DND-41 (cell line): ENCODE measurements at regions not wholly inside any gene's neighbourhood (a gene's known extent, or its start where the extent isn't known, plus 50 kb on each side); places are given as distances from the start of the nearest gene placed in this dataset.

ENCODE experiments used
- EZH2 ChIP-seq: IDR thresholded peaks from 3 replicates; pipeline ENCODE4 v1.6.1; 2012; ENCODE audit warnings: borderline replicate concordance, low read depth, mild to moderate bottlenecking, moderate library complexity, low read length, inconsistent platforms; ENCODE audit not compliant: severe bottlenecking
- TF ChIP-seq, protein P1 (sequence below): IDR thresholded peaks from 2 replicates; pipeline ENCODE4 v1.5.1; 2012; ENCODE audit warnings: borderline replicate concordance, low read length, moderate library complexity, mild to moderate bottlenecking; ENCODE audit not compliant: poor library complexity, severe bottlenecking; ENCODE audit errors: extremely low read depth

DNA sequence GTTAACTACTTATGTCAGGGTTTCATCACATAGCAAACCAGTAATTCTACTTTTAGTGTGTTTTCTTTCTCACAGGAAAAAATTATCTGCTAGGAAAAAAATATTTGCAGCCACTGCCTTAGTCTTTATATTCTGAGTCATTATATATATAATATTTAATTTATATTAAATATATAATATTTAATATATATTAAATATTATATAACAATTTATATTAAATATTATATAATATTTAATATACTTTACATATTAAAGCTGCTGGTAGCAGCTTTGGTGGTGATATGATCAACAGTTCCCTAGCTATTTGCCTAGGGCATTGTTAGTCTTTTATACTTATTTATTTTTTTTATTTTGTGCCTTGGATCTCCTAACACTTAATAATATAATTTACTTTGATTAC, 381.6 kb downstream of the STIM2 start:
- TF ChIP-seq, protein P1, sequence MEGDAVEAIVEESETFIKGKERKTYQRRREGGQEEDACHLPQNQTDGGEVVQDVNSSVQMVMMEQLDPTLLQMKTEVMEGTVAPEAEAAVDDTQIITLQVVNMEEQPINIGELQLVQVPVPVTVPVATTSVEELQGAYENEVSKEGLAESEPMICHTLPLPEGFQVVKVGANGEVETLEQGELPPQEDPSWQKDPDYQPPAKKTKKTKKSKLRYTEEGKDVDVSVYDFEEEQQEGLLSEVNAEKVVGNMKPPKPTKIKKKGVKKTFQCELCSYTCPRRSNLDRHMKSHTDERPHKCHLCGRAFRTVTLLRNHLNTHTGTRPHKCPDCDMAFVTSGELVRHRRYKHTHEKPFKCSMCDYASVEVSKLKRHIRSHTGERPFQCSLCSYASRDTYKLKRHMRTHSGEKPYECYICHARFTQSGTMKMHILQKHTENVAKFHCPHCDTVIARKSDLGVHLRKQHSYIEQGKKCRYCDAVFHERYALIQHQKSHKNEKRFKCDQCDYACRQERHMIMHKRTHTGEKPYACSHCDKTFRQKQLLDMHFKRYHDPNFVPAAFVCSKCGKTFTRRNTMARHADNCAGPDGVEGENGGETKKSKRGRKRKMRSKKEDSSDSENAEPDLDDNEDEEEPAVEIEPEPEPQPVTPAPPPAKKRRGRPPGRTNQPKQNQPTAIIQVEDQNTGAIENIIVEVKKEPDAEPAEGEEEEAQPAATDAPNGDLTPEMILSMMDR = no peak
- no peak for TF ChIP-seq EZH2
